SKM-1 treated with dmso at 0.1 percent for 144 hours (cell line): ENCODE measurements at regions not wholly inside any gene's neighbourhood (a gene's known extent, or its start where the extent isn't known, plus 50 kb on each side); places are given as distances from the start of the nearest gene placed in this dataset.
A peak's percentile ranks its signal among the peaks of the same experiment; 100 is the strongest.

Experiments used
- DNase-seq: peaks from one replicate; lab custom pipeline; 2025; ENCODE audit not compliant: unreplicated experiment; lab: John Stamatoyannopoulos, UW

GRCh38 chr7:18235819-18236218 is 208.2 kb upstream of the PRPS1L1 start:
- no peak for DNase-seq

GRCh38 chr7:18239212-18239611 is 211.6 kb upstream of the PRPS1L1 start:
- DNase-seq, result no peak

GRCh38 chr7:18241543-18242231 is 214.0 kb upstream of the PRPS1L1 start:
- no peak for DNase-seq

GRCh38 chr7:18243731-18244130 is 216.1 kb upstream of the PRPS1L1 start:
- no peak for DNase-seq

- no peak for DNase-seq
Observed at GRCh38 chr7:18250133-18250532, 222.5 kb upstream of the PRPS1L1 start.

- no peak for DNase-seq
Observed at GRCh38 chr7:18257711-18258110, 230.1 kb upstream of the PRPS1L1 start.

GRCh38 chr7:18262058-18262457 is 233.5 kb upstream of the HDAC9 start:
- DNase-seq, result no peak

- no peak for DNase-seq
Observed at GRCh38 chr7:18265611-18266281, 229.8 kb upstream of the HDAC9 start.

- no peak for DNase-seq
Observed at GRCh38 chr7:18268571-18268970, 227.0 kb upstream of the HDAC9 start.

- no peak for DNase-seq
Observed at GRCh38 chr7:18276380-18276779, 219.2 kb upstream of the HDAC9 start.

GRCh38 chr7:18278316-18278715 is 217.2 kb upstream of the HDAC9 start:
- DNase-seq, result no peak

GRCh38 chr7:18283045-18283444 is 212.5 kb upstream of the HDAC9 start:
- peak; percentile 6 for DNase-seq

GRCh38 chr7:18287482-18287881 is 208.1 kb upstream of the HDAC9 start:
- DNase-seq, result no peak

- no peak for DNase-seq
Observed at GRCh38 chr7:18288322-18289037, 207.1 kb upstream of the HDAC9 start.

GRCh38 chr7:18289788-18290187 is 205.8 kb upstream of the HDAC9 start:
- DNase-seq, result no peak

GRCh38 chr7:18290223-18290622 is 205.3 kb upstream of the HDAC9 start:
- peak; percentile 29 for DNase-seq

GRCh38 chr7:18290865-18291264 is 204.7 kb upstream of the HDAC9 start:
- peak; percentile 13 for DNase-seq

- no peak for DNase-seq
Observed at GRCh38 chr7:18292584-18292983, 203.0 kb upstream of the HDAC9 start.

- no peak for DNase-seq
Observed at GRCh38 chr7:18293759-18294158, 201.8 kb upstream of the HDAC9 start.

- no peak for DNase-seq
Observed at GRCh38 chr7:18294411-18294810, 201.1 kb upstream of the HDAC9 start.

- no peak for DNase-seq
Observed at GRCh38 chr7:18295781-18296423, 199.6 kb upstream of the HDAC9 start.

- DNase-seq, result no peak
Observed at GRCh38 chr7:18302097-18302496, 193.5 kb upstream of the HDAC9 start.
